ENCODE measurements at regions not wholly inside any gene's neighbourhood (a gene's known extent, or its start where the extent isn't known, plus 50 kb on each side); places are given as distances from the start of the nearest gene placed in this dataset.

DNA sequence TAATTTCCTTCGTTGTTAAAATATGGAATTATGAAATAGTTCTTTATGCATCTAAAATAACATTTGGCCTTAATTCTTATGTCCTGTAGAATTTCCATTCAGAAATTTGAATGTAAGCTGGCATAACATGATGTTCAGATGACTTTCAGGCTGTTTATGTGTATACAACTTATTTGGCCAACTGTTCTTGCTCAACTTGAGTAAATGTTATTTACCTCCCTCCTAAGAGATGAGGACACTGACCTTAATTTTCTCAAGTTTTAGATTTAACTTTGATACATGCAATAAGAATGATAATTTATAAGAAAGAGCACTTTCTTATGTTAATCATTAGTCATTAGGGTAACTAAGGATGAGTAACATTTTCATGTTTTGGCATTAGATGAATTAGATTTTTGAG is 365.4 kb downstream of the AEBP2 start:
- Histone ChIP-seq H2BK15ac (ENCODE audit: low read length) (no peak overlapping the region), H3K79me1 (ENCODE audit: low read depth, low read length) (no peaks in the 10 kb centered on the region), H3K18ac (ENCODE audit: low read length) (no peak overlapping the region), H3K9me3 (replicated peaks in 1 of 2; ENCODE audit: control insufficient read depth in 2 of 2, insufficient read depth in 1 of 2, low read depth in 1 of 2, low read length in 2 of 2) (peaks cover 0 to 1% of the 10 kb centered on the region in 2 donors), H3K27me3 (ENCODE audit: control insufficient read depth in 3 of 3, insufficient read depth in 3 of 3, low read depth in 1 of 3, low read length in 3 of 3) (no peaks in the 10 kb centered on the region), H3K4ac (ENCODE audit: low read length) (no peak overlapping the region), H3K4me3 (ENCODE audit: low read length in 2 of 2) (no peak overlapping the region), H3K9ac (ENCODE audit: low read depth, low read length, poor library complexity) (no peak overlapping the region), H2BK120ac (ENCODE audit: low read depth, low read length) (no peak overlapping the region), H3K27ac (replicated peaks; ENCODE audit: low read length) (no peak overlapping the region), H2AFZ (ENCODE audit: low read length) (no peak overlapping the region), H3K23ac (ENCODE audit: low read depth, low read length, poor library complexity) (no peak overlapping the region), H3K36me3 (replicated peaks in 1 of 2; ENCODE audit: control insufficient read depth in 2 of 2, insufficient read depth in 2 of 2, low read length in 2 of 2) (no peaks in the 10 kb centered on the region), H3K4me1 (ENCODE audit: control insufficient read depth in 2 of 2, insufficient read depth in 1 of 2, low read depth in 1 of 2, low read length in 2 of 2) (no peaks in the 10 kb centered on the region), H3K4me2 (ENCODE audit: insufficient read depth, low read length, poor library complexity, severe bottlenecking) (no peak overlapping the region), H2AK5ac (ENCODE audit: low read depth, low read length) (no peak overlapping the region), H2BK12ac (ENCODE audit: low read length) (no peak overlapping the region), H3K14ac (ENCODE audit: low read length) (no peak overlapping the region), H4K91ac (ENCODE audit: low read depth, low read length, poor library complexity) (no peak overlapping the region), H2BK5ac (ENCODE audit: low read length) (no peak overlapping the region), H4K8ac (ENCODE audit: low read depth, low read length) (no peak overlapping the region)
- no peak for DNase-seq (ENCODE audit: low spot score)
- WGBS, 2 donors (ENCODE audit: extremely low coverage in 2 of 2, insufficient read length in 2 of 2, insufficient replicate concordance in 1 of 2), result no CpG with 5 or more reads among the region's 1 CpG

DNA sequence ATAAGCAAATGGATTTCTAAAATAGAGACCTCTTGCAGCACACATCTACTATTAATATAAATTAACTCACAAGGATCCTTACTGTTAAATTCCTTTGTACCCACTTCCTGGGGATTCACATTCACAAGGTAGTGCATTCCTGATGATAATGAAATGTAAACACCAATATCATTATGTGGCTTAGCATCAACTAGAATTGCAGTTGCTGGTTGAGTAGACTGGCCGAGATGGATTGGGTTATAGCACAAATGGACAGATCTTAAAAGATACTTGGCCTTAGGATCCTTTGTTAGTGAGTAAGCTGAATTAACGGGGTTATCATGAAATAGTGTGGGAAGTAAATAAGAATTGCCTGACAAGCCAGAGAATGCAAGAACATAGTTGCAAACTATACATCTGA is 369.1 kb downstream of the AEBP2 start:
- no CpG with 5 or more reads among the region's 2 CpGs for WGBS, 2 donors (ENCODE audit: extremely low coverage in 2 of 2, insufficient read length in 2 of 2, insufficient replicate concordance in 1 of 2)
- Histone ChIP-seq H3K36me3 (replicated peaks in 1 of 2; ENCODE audit: control insufficient read depth in 2 of 2, insufficient read depth in 2 of 2, low read length in 2 of 2) (no peaks in the 10 kb centered on the region), H4K91ac (ENCODE audit: low read depth, low read length, poor library complexity) (no peak overlapping the region), H3K27ac (replicated peaks; ENCODE audit: low read length) (no peak overlapping the region), H3K9me3 (replicated peaks in 1 of 2; ENCODE audit: control insufficient read depth in 2 of 2, insufficient read depth in 1 of 2, low read depth in 1 of 2, low read length in 2 of 2) (peaks cover 0 to 1% of the 10 kb centered on the region in 2 donors), H3K4me3 (ENCODE audit: low read length in 2 of 2) (no peak overlapping the region), H3K14ac (ENCODE audit: low read length) (no peak overlapping the region), H2AFZ (ENCODE audit: low read length) (no peak overlapping the region), H3K18ac (ENCODE audit: low read length) (no peak overlapping the region), H3K9ac (ENCODE audit: low read depth, low read length, poor library complexity) (no peak overlapping the region), H2BK120ac (ENCODE audit: low read depth, low read length) (no peak overlapping the region), H4K8ac (ENCODE audit: low read depth, low read length) (no peak overlapping the region), H3K79me1 (ENCODE audit: low read depth, low read length) (no peaks in the 10 kb centered on the region), H3K4me1 (ENCODE audit: control insufficient read depth in 2 of 2, insufficient read depth in 1 of 2, low read depth in 1 of 2, low read length in 2 of 2) (no peaks in the 10 kb centered on the region), H2BK15ac (ENCODE audit: low read length) (no peak overlapping the region), H3K23ac (ENCODE audit: low read depth, low read length, poor library complexity) (no peak overlapping the region), H2BK12ac (ENCODE audit: low read length) (no peak overlapping the region), H3K27me3 (ENCODE audit: control insufficient read depth in 3 of 3, insufficient read depth in 3 of 3, low read depth in 1 of 3, low read length in 3 of 3) (no peaks in the 10 kb centered on the region), H2AK5ac (ENCODE audit: low read depth, low read length) (no peak overlapping the region), H3K4ac (ENCODE audit: low read length) (no peak overlapping the region), H2BK5ac (ENCODE audit: low read length) (no peak overlapping the region), H3K4me2 (ENCODE audit: insufficient read depth, low read length, poor library complexity, severe bottlenecking) (no peak overlapping the region)
- no peak for DNase-seq (ENCODE audit: low spot score)

DNA sequence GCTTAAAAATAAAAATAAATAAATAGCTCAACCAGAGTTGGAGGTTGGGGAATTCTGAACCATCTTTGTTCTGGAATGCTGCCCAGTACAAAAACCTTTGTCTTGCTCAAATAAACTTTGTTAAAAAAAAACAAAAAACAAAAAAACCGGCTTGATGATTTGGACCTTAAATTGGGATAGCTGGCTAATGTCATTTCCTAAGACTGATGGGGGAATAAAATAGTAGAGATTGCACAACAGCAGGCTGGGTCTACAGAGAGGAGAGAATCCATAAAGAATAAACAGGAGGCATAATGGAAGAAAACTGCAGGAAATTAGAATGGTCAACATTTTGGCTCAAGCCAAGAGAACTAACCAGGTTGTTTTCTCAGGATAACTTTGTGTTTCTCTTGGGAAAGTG is 370.9 kb downstream of the AEBP2 start:
- peaks cover 0 to 1% of the 10 kb centered on the region in 2 donors for H3K9me3 ChIP-seq (replicated peaks in 1 of 2; ENCODE audit: control insufficient read depth in 2 of 2, insufficient read depth in 1 of 2, low read depth in 1 of 2, low read length in 2 of 2)
- H3K36me3 ChIP-seq (replicated peaks in 1 of 2; ENCODE audit: control insufficient read depth in 2 of 2, insufficient read depth in 2 of 2, low read length in 2 of 2), result no peaks in the 10 kb centered on the region
- no peaks in the 10 kb centered on the region for H3K79me1 ChIP-seq (ENCODE audit: low read depth, low read length)
- no peaks in the 10 kb centered on the region for H3K4me1 ChIP-seq (ENCODE audit: control insufficient read depth in 2 of 2, insufficient read depth in 1 of 2, low read depth in 1 of 2, low read length in 2 of 2)
- no peak overlapping the region for H3K27ac ChIP-seq (replicated peaks; ENCODE audit: low read length)
- H3K27me3 ChIP-seq (ENCODE audit: control insufficient read depth in 3 of 3, insufficient read depth in 3 of 3, low read depth in 1 of 3, low read length in 3 of 3), result no peaks in the 10 kb centered on the region
- no peak overlapping the region for H2BK5ac ChIP-seq (ENCODE audit: low read length)
- H3K4me3 ChIP-seq (ENCODE audit: low read length in 2 of 2), result no peak overlapping the region
- no peak overlapping the region for H3K23ac ChIP-seq (ENCODE audit: low read depth, low read length, poor library complexity)
- H3K18ac ChIP-seq (ENCODE audit: low read length), result no peak overlapping the region
- H3K4ac ChIP-seq (ENCODE audit: low read length), result no peak overlapping the region
- H3K14ac ChIP-seq (ENCODE audit: low read length), result no peak overlapping the region
- H2BK15ac ChIP-seq (ENCODE audit: low read length), result no peak overlapping the region
- H3K4me2 ChIP-seq (ENCODE audit: insufficient read depth, low read length, poor library complexity, severe bottlenecking), result no peak overlapping the region
- H3K9ac ChIP-seq (ENCODE audit: low read depth, low read length, poor library complexity), result no peak overlapping the region
- DNase-seq (ENCODE audit: low spot score), result no peak
- no CpG with 5 or more reads among the region's 1 CpG for WGBS, 2 donors (ENCODE audit: extremely low coverage in 2 of 2, insufficient read length in 2 of 2, insufficient replicate concordance in 1 of 2)
- no peak overlapping the region for H2BK120ac ChIP-seq (ENCODE audit: low read depth, low read length)
- no peak overlapping the region for H2AK5ac ChIP-seq (ENCODE audit: low read depth, low read length)
- no peak overlapping the region for H2AFZ ChIP-seq (ENCODE audit: low read length)
- no peak overlapping the region for H2BK12ac ChIP-seq (ENCODE audit: low read length)
- H4K91ac ChIP-seq (ENCODE audit: low read depth, low read length, poor library complexity), result no peak overlapping the region
- no peak overlapping the region for H4K8ac ChIP-seq (ENCODE audit: low read depth, low read length)

DNA sequence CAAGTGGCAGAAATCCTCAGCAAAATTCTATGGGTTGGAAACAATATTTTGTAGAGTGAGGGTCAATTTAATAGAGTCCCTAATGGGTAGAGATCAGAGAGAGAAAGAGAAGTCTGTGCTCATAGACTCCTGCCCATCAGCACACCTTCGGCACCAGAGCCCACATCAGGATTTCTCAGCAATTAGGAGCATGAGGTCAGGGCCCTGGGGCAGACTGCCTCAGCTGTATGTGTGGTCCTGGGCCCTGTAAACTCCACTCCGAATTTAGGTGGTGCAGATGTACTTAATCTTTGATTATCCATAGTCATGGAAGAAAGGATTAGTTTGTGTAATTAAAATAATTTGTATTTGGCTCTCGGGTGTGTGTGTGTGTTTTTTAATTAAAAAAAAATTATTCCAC is 372.6 kb downstream of the AEBP2 start:
- Histone ChIP-seq H2BK15ac (ENCODE audit: low read length) (no peak overlapping the region), H3K27me3 (ENCODE audit: control insufficient read depth in 3 of 3, insufficient read depth in 3 of 3, low read depth in 1 of 3, low read length in 3 of 3) (no peaks in the 10 kb centered on the region), H3K36me3 (replicated peaks in 1 of 2; ENCODE audit: control insufficient read depth in 2 of 2, insufficient read depth in 2 of 2, low read length in 2 of 2) (no peaks in the 10 kb centered on the region), H2BK5ac (ENCODE audit: low read length) (no peak overlapping the region), H3K4me2 (ENCODE audit: insufficient read depth, low read length, poor library complexity, severe bottlenecking) (no peak overlapping the region), H4K91ac (ENCODE audit: low read depth, low read length, poor library complexity) (no peak overlapping the region), H2BK120ac (ENCODE audit: low read depth, low read length) (no peak overlapping the region), H3K23ac (ENCODE audit: low read depth, low read length, poor library complexity) (no peak overlapping the region), H3K4me1 (ENCODE audit: control insufficient read depth in 2 of 2, insufficient read depth in 1 of 2, low read depth in 1 of 2, low read length in 2 of 2) (no peaks in the 10 kb centered on the region), H3K9ac (ENCODE audit: low read depth, low read length, poor library complexity) (no peak overlapping the region), H3K9me3 (replicated peaks in 1 of 2; ENCODE audit: control insufficient read depth in 2 of 2, insufficient read depth in 1 of 2, low read depth in 1 of 2, low read length in 2 of 2) (no peaks in the 10 kb centered on the region), H3K18ac (ENCODE audit: low read length) (no peak overlapping the region), H4K8ac (ENCODE audit: low read depth, low read length) (no peak overlapping the region), H3K79me1 (ENCODE audit: low read depth, low read length) (no peaks in the 10 kb centered on the region), H3K14ac (ENCODE audit: low read length) (no peak overlapping the region), H3K4me3 (ENCODE audit: low read length in 2 of 2) (no peak overlapping the region), H3K4ac (ENCODE audit: low read length) (no peak overlapping the region), H2BK12ac (ENCODE audit: low read length) (no peak overlapping the region), H3K27ac (replicated peaks; ENCODE audit: low read length) (no peak overlapping the region), H2AK5ac (ENCODE audit: low read depth, low read length) (no peak overlapping the region), H2AFZ (ENCODE audit: low read length) (no peak overlapping the region)
- DNase-seq (ENCODE audit: low spot score), result no peak
- WGBS, 2 donors (ENCODE audit: extremely low coverage in 2 of 2, insufficient read length in 2 of 2, insufficient replicate concordance in 1 of 2), result no CpG with 5 or more reads among the region's 3 CpGs
